ENCODE measurements at regions not wholly inside any gene's neighbourhood (a gene's known extent, or its start where the extent isn't known, plus 50 kb on each side); places are given as distances from the start of the nearest gene placed in this dataset.

DNA sequence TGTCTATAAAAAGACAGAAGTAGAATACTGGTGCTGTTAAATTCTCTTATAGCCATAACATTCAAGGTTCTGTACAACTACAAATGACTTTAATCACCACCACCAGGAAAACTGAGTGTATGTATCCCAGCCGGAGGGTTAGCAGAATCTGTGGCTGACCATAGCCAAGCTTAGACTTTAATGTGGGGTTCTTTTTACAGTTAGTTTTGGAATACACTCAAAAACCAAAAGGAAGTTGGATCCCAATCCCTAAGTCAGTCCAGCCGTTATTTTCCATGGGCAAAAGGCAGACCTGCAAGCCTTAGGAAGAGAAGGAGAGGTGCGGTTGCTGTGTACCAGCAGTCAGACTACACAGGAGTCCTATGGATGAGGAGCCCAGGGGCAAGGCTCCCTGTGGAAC is 179.8 kb downstream of the ENC1 start:
- TF ChIP-seq, protein P1, sequence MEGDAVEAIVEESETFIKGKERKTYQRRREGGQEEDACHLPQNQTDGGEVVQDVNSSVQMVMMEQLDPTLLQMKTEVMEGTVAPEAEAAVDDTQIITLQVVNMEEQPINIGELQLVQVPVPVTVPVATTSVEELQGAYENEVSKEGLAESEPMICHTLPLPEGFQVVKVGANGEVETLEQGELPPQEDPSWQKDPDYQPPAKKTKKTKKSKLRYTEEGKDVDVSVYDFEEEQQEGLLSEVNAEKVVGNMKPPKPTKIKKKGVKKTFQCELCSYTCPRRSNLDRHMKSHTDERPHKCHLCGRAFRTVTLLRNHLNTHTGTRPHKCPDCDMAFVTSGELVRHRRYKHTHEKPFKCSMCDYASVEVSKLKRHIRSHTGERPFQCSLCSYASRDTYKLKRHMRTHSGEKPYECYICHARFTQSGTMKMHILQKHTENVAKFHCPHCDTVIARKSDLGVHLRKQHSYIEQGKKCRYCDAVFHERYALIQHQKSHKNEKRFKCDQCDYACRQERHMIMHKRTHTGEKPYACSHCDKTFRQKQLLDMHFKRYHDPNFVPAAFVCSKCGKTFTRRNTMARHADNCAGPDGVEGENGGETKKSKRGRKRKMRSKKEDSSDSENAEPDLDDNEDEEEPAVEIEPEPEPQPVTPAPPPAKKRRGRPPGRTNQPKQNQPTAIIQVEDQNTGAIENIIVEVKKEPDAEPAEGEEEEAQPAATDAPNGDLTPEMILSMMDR (IDR thresholded peaks at IDR 0.05; ENCODE audit: borderline replicate concordance, extremely low read depth, low read length, poor library complexity, severe bottlenecking), result no peak
- no peak for TF ChIP-seq EZH2 (IDR thresholded peaks at IDR 0.05; ENCODE audit: borderline replicate concordance, low read depth, low read length, severe bottlenecking)
